ENCODE measurements at regions not wholly inside any gene's neighbourhood (a gene's known extent, or its start where the extent isn't known, plus 50 kb on each side); places are given as distances from the start of the nearest gene placed in this dataset.

- Histone ChIP-seq H3K36me3 (ENCODE audit: low read depth) (no peaks in the 10 kb centered on the region), H3K27me3 (ENCODE audit: insufficient read depth, poor library complexity, severe bottlenecking) (no peaks in the 10 kb centered on the region), H3K27ac (ENCODE audit: poor library complexity, severe bottlenecking) (no peak overlapping the region), H3K4me3 (ENCODE audit: severe bottlenecking) (no peak overlapping the region), H3K9me3 (ENCODE audit: severe bottlenecking) (no peaks in the 10 kb centered on the region), H3K4me1 (ENCODE audit: insufficient read depth, poor library complexity, severe bottlenecking) (no peaks in the 10 kb centered on the region)
- DNase-seq (ENCODE audit: low spot score) (no peak), ATAC-seq (ENCODE audit: low read depth) (peak; percentile 80)
- peak; percentile 72 for TF ChIP-seq CTCF (IDR thresholded peaks at IDR 0.05; ENCODE audit: poor library complexity, severe bottlenecking)
These were observed 79.1 kb upstream of the LMO2 start for GRCh38 chr11:33970984-33971466.

DNA sequence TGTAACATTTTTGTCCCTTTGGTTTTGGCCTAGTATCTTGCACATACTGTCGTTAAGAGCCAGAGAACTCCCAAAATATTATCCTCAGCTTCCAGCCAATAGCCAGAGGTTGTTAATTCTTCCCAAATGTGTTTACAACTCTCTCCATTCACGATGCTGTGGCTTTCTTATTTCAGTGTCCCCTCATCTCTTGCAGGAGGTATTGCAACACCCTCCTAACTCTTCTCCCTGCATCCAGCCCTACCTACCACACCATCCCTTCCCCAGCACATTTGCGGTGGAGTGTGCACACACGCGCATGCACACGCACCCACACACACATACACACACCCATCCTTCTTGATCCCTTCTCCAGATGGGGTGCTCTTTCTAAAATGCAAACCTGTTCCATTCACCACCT lies 75.6 kb upstream of the LMO2 start:
- no peak for DNase-seq (ENCODE audit: low spot score)
- TF ChIP-seq CTCF (IDR thresholded peaks at IDR 0.05; ENCODE audit: poor library complexity, severe bottlenecking), result no peak
- Histone ChIP-seq H3K9me3 (ENCODE audit: severe bottlenecking) (no peaks in the 10 kb centered on the region), H3K27me3 (ENCODE audit: insufficient read depth, poor library complexity, severe bottlenecking) (no peaks in the 10 kb centered on the region), H3K27ac (ENCODE audit: poor library complexity, severe bottlenecking) (no peak overlapping the region), H3K4me1 (ENCODE audit: insufficient read depth, poor library complexity, severe bottlenecking) (no peaks in the 10 kb centered on the region), H3K4me3 (ENCODE audit: severe bottlenecking) (no peak overlapping the region), H3K36me3 (ENCODE audit: low read depth) (no peaks in the 10 kb centered on the region; the same call in 1 of the 2 replicates)
- ATAC-seq (ENCODE audit: low read depth), result no peak

- no peaks in the 10 kb centered on the region for H3K4me1 ChIP-seq (ENCODE audit: insufficient read depth, poor library complexity, severe bottlenecking)
- ATAC-seq (ENCODE audit: low read depth) (no peak), DNase-seq (ENCODE audit: low spot score) (no peak)
- no peak overlapping the region for H3K4me3 ChIP-seq (ENCODE audit: severe bottlenecking)
- H3K27ac ChIP-seq (ENCODE audit: poor library complexity, severe bottlenecking), result no peak overlapping the region
- no peaks in the 10 kb centered on the region for H3K9me3 ChIP-seq (ENCODE audit: severe bottlenecking)
- H3K36me3 ChIP-seq (ENCODE audit: low read depth), result no peaks in the 10 kb centered on the region; the same call in 1 of the 2 replicates
- no peaks in the 10 kb centered on the region for H3K27me3 ChIP-seq (ENCODE audit: insufficient read depth, poor library complexity, severe bottlenecking)
- TF ChIP-seq CTCF (IDR thresholded peaks at IDR 0.05; ENCODE audit: poor library complexity, severe bottlenecking), result no peak
These were observed 73.2 kb upstream of the LMO2 start for GRCh38 chr11:33965032-33965431.

DNA sequence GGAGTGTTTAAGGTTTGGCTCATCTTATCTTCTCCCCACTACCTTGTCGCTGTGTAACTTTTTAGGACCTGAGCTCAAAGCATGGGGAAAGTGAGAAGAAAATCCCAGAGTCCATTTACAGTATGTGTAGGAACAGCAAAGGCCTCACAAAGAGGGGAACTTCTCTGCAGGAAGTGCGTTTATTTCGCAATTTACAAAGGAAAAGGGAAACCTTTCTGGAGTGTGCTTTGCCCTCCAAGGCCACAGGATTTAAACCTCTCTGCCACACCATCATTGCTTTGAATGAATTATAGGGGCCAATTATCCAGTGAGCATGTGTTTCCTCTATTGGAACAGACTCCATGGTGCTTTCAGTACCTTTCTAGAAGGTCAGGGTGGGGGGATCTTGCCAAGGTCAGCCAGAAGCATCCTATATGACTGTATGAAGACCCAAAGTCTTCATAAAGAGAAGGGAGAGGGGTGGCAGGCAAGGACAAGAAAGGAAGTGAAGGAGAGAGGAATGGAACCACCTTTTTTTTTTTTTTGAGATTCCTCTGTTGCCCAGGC lies 68.1 kb upstream of the LMO2 start:
- DNase-seq (ENCODE audit: low spot score) (no peak), ATAC-seq (ENCODE audit: low read depth) (no peak)
- Histone ChIP-seq H3K36me3 (ENCODE audit: low read depth) (no peaks in the 10 kb centered on the region), H3K4me3 (ENCODE audit: severe bottlenecking) (no peak overlapping the region), H3K27me3 (ENCODE audit: insufficient read depth, poor library complexity, severe bottlenecking) (no peaks in the 10 kb centered on the region), H3K27ac (ENCODE audit: poor library complexity, severe bottlenecking) (no peak overlapping the region), H3K9me3 (ENCODE audit: severe bottlenecking) (no peaks in the 10 kb centered on the region), H3K4me1 (ENCODE audit: insufficient read depth, poor library complexity, severe bottlenecking) (no peaks in the 10 kb centered on the region)
- no peak for TF ChIP-seq CTCF (IDR thresholded peaks at IDR 0.05; ENCODE audit: poor library complexity, severe bottlenecking)

DNA sequence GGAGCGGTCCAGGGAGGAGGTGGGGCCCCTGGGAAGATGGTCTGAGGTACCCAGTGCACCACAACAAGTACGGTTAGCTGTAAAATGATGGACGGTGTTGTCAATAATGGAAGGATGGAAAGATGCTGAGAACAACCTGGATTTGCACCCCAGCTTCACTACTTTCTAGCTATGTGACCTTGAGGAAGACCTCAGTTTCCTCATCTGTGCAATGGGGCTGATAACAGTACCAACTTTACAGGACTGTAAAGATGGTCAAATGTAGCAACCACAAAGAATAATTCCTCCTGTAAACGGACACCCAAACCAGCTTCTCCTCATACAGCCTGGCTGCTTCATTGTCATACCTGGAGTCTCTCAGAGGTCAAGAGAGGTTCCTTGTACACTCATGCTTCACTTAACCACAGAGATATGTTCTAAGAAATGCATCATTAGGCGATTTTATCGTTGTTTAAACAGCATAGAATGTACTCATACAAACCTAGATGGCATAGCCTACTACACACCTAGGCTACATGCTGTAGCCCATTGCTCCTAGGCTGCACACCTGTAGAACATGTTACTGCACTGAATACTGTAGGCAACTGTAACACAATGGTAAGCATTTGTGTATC lies 65.5 kb upstream of the LMO2 start:
- H3K27me3 ChIP-seq (ENCODE audit: insufficient read depth, poor library complexity, severe bottlenecking), result no peaks in the 10 kb centered on the region
- no peaks in the 10 kb centered on the region for H3K4me1 ChIP-seq (ENCODE audit: insufficient read depth, poor library complexity, severe bottlenecking)
- no peak for TF ChIP-seq CTCF (IDR thresholded peaks at IDR 0.05; ENCODE audit: poor library complexity, severe bottlenecking)
- DNase-seq (ENCODE audit: low spot score) (no peak), ATAC-seq (ENCODE audit: low read depth) (no peak)
- H3K27ac ChIP-seq (ENCODE audit: poor library complexity, severe bottlenecking), result no peak overlapping the region
- H3K36me3 ChIP-seq (ENCODE audit: low read depth), result no peaks in the 10 kb centered on the region
- H3K9me3 ChIP-seq (ENCODE audit: severe bottlenecking), result no peaks in the 10 kb centered on the region
- H3K4me3 ChIP-seq (ENCODE audit: severe bottlenecking), result no peak overlapping the region
